Dendritic cell treated with granulocyte-macrophage colony-stimulating factor and Interleukin-4, amounts not matched to agents 40 ng/mL and 50 ng/mL, for 4 days (primary cell): ENCODE measurements at regions not wholly inside any gene's neighbourhood (a gene's known extent, or its start where the extent isn't known, plus 50 kb on each side); places are given as distances from the start of the nearest gene placed in this dataset.

Experiments
- H3K27ac Mint-ChIP-seq: one replicate; pipeline ENCODE4 v1.8.0; 2022; ENCODE audit warnings: mild to moderate bottlenecking, mixed read lengths
- H3K27me3 Mint-ChIP-seq: one replicate; pipeline ENCODE4 v1.8.0; 2022; ENCODE audit warnings: mild to moderate bottlenecking, mixed read lengths
- H3K36me3 Mint-ChIP-seq: one replicate; pipeline ENCODE4 v1.8.0; 2022; ENCODE audit warnings: low read depth, mixed read lengths
- H3K4me1 Mint-ChIP-seq: one replicate; pipeline ENCODE4 v1.8.0; 2022; ENCODE audit warnings: low read depth, mixed read lengths
- H3K4me3 Mint-ChIP-seq: one replicate; pipeline ENCODE4 v1.8.0; 2022; ENCODE audit warnings: mild to moderate bottlenecking, moderate library complexity, mixed read lengths
- H3K9me3 Mint-ChIP-seq: one replicate; pipeline ENCODE4 v1.8.0; 2022; ENCODE audit warnings: mixed read lengths
- intact Hi-C: fragments of 100-400 bp; cut with micrococcal nuclease; formaldehyde crosslinking; loops from one replicate; pipeline ENCODE4 v1.15.0; 2022

- H3K4me3 Mint-ChIP-seq = no peak overlapping the region
- H3K36me3 Mint-ChIP-seq = no peaks in the 10 kb centered on the region
- H3K4me1 Mint-ChIP-seq = no peaks in the 10 kb centered on the region
- peaks cover 27% of the 10 kb centered on the region for H3K9me3 Mint-ChIP-seq
- H3K27me3 Mint-ChIP-seq = no peaks in the 10 kb centered on the region
- intact Hi-C loops = no loop called here
- H3K27ac Mint-ChIP-seq = no peak overlapping the region
Observed at GRCh38 chr2:204432196-204432595, 113.1 kb upstream of the PARD3B start.

- intact Hi-C loops = no loop called here
- Mint-ChIP-seq H3K36me3 (no peaks in the 10 kb centered on the region), H3K27me3 (no peaks in the 10 kb centered on the region), H3K4me1 (no peaks in the 10 kb centered on the region), H3K4me3 (no peak overlapping the region), H3K27ac (no peak overlapping the region), H3K9me3 (peaks cover 44% of the 10 kb centered on the region)
Observed at GRCh38 chr2:204434660-204435462, 110.4 kb upstream of the PARD3B start.

- Mint-ChIP-seq H3K36me3 (no peaks in the 10 kb centered on the region), H3K9me3 (peaks cover 44% of the 10 kb centered on the region), H3K27ac (no peak overlapping the region), H3K27me3 (no peaks in the 10 kb centered on the region), H3K4me3 (no peak overlapping the region), H3K4me1 (no peaks in the 10 kb centered on the region)
- intact Hi-C loops = no loop called here
Observed at GRCh38 chr2:204436230-204436629, 109.0 kb upstream of the PARD3B start.

GRCh38 chr2:204437408-204437807, 107.9 kb upstream of the PARD3B start:
- peaks cover 35% of the 10 kb centered on the region for H3K9me3 Mint-ChIP-seq
- H3K4me1 Mint-ChIP-seq = no peaks in the 10 kb centered on the region
- H3K27me3 Mint-ChIP-seq = no peaks in the 10 kb centered on the region
- H3K27ac Mint-ChIP-seq = no peak overlapping the region
- intact Hi-C loops = no loop called here
- H3K4me3 Mint-ChIP-seq = no peak overlapping the region
- H3K36me3 Mint-ChIP-seq = no peaks in the 10 kb centered on the region

GRCh38 chr2:204437815-204438756, 107.2 kb upstream of the PARD3B start:
- intact Hi-C loops = no loop called here
- Mint-ChIP-seq H3K4me3 (no peak overlapping the region), H3K9me3 (peaks cover 34% of the 10 kb centered on the region), H3K27ac (no peak overlapping the region), H3K36me3 (no peaks in the 10 kb centered on the region), H3K4me1 (no peaks in the 10 kb centered on the region), H3K27me3 (no peaks in the 10 kb centered on the region)

- Mint-ChIP-seq H3K36me3 (no peaks in the 10 kb centered on the region), H3K27ac (no peak overlapping the region), H3K4me1 (no peaks in the 10 kb centered on the region), H3K27me3 (no peaks in the 10 kb centered on the region), H3K4me3 (no peak overlapping the region), H3K9me3 (peaks cover 43% of the 10 kb centered on the region)
- intact Hi-C loops = no loop called here
Observed at GRCh38 chr2:204441316-204441715, 104.0 kb upstream of the PARD3B start.

- Mint-ChIP-seq H3K4me1 (no peaks in the 10 kb centered on the region), H3K27me3 (no peaks in the 10 kb centered on the region)
- intact Hi-C loops = no loop called here
Observed at GRCh38 chr2:204445149-204445548, 100.1 kb upstream of the PARD3B start.

GRCh38 chr2:204447722-204448121, 97.6 kb upstream of the PARD3B start:
- Mint-ChIP-seq H3K9me3 (peaks cover 24% of the 10 kb centered on the region), H3K27me3 (no peaks in the 10 kb centered on the region), H3K27ac (no peak overlapping the region), H3K4me3 (no peak overlapping the region), H3K36me3 (no peaks in the 10 kb centered on the region), H3K4me1 (no peaks in the 10 kb centered on the region)
- intact Hi-C loops = no loop called here

More at GRCh38 chr2:204445149-204445548, 100.1 kb upstream of the PARD3B start:
- Mint-ChIP-seq H3K27ac (no peak overlapping the region), H3K4me3 (no peak overlapping the region), H3K36me3 (no peaks in the 10 kb centered on the region), H3K9me3 (peaks cover 26% of the 10 kb centered on the region)

- Mint-ChIP-seq H3K4me3 (no peak overlapping the region), H3K9me3 (peaks cover 8% of the 10 kb centered on the region), H3K36me3 (no peaks in the 10 kb centered on the region), H3K27me3 (no peaks in the 10 kb centered on the region), H3K27ac (no peak overlapping the region), H3K4me1 (no peaks in the 10 kb centered on the region)
- intact Hi-C loops = no loop called here
Observed at GRCh38 chr2:204449977-204450376, 95.3 kb upstream of the PARD3B start.

- H3K9me3 Mint-ChIP-seq = no peaks in the 10 kb centered on the region
- H3K4me1 Mint-ChIP-seq = no peaks in the 10 kb centered on the region
- H3K4me3 Mint-ChIP-seq = no peak overlapping the region
- no peak overlapping the region for H3K27ac Mint-ChIP-seq
- no peaks in the 10 kb centered on the region for H3K36me3 Mint-ChIP-seq
- intact Hi-C loops = no loop called here
- H3K27me3 Mint-ChIP-seq = no peaks in the 10 kb centered on the region
Observed at GRCh38 chr2:204451766-204452165, 93.5 kb upstream of the PARD3B start.

- Mint-ChIP-seq H3K4me3 (no peak overlapping the region), H3K27me3 (no peaks in the 10 kb centered on the region), H3K4me1 (no peaks in the 10 kb centered on the region), H3K36me3 (no peaks in the 10 kb centered on the region), H3K9me3 (no peaks in the 10 kb centered on the region), H3K27ac (no peak overlapping the region)
- intact Hi-C loops = no loop called here
Observed at GRCh38 chr2:204452464-204453023, 92.7 kb upstream of the PARD3B start.

- intact Hi-C loops = no loop called here
- Mint-ChIP-seq H3K27me3 (no peaks in the 10 kb centered on the region), H3K4me1 (no peaks in the 10 kb centered on the region), H3K4me3 (no peak overlapping the region), H3K36me3 (no peaks in the 10 kb centered on the region), H3K9me3 (peaks cover 6% of the 10 kb centered on the region), H3K27ac (no peak overlapping the region)
Observed at GRCh38 chr2:204453730-204454167, 91.5 kb upstream of the PARD3B start.

- Mint-ChIP-seq H3K36me3 (no peaks in the 10 kb centered on the region), H3K4me1 (no peaks in the 10 kb centered on the region), H3K27ac (no peak overlapping the region), H3K4me3 (no peak overlapping the region), H3K27me3 (no peaks in the 10 kb centered on the region), H3K9me3 (peaks cover 6% of the 10 kb centered on the region)
- intact Hi-C loops = no loop called here
Observed at GRCh38 chr2:204454672-204455380, 90.4 kb upstream of the PARD3B start.
